Mesodermal cell (in vitro differentiated cells): ENCODE measurements at regions not wholly inside any gene's neighbourhood (a gene's known extent, or its start where the extent isn't known, plus 50 kb on each side); places are given as distances from the start of the nearest gene placed in this dataset.
"Not testable (repeated sequence)": the region's sequence is repeated elsewhere in the genome, so short reads cannot be mapped to it uniquely, and the experiment has no call there.

ENCODE experiments used
- H3K27ac ChIP-seq: 2 replicates; pipeline ENCODE4 v1.7.0; 2013; ENCODE audit warnings: mild to moderate bottlenecking, low read depth, low read length, moderate library complexity; ENCODE audit not compliant: severe bottlenecking
- H3K36me3 ChIP-seq: 2 replicates; pipeline ENCODE4 v1.7.1; 2013; ENCODE audit warnings: mild to moderate bottlenecking, low read length, moderate library complexity; ENCODE audit not compliant: control insufficient read depth, insufficient read depth
- H3K4me1 ChIP-seq: one replicate; pipeline ENCODE4 v1.7.1; 2013; ENCODE audit warnings: mild to moderate bottlenecking, low read length; ENCODE audit not compliant: insufficient read depth, control insufficient read depth, poor library complexity, severe bottlenecking
- H3K4me3 ChIP-seq: 2 replicates; pipeline ENCODE4 v1.7.0; 2013; ENCODE audit warnings: low read length, control low read depth, mild to moderate bottlenecking; ENCODE audit not compliant: insufficient read depth, poor library complexity, severe bottlenecking; ENCODE audit errors: extremely low read depth
- H3K9me3 ChIP-seq: 2 replicates; pipeline ENCODE4 v1.7.1; 2013; ENCODE audit warnings: mild to moderate bottlenecking, low read length, moderate library complexity; ENCODE audit not compliant: control insufficient read depth
- WGBS, 2 experiments: methylation state at CpG; one replicate each; pipeline ENCODE4 v1.1.5; 2013; ENCODE audit warnings: missing lambda C conversion rate in 2 of 2; ENCODE audit not compliant: insufficient coverage in 2 of 2; 5-methylcytosine and 5-hydroxymethylcytosine counted together

- H3K27ac ChIP-seq = no peak overlapping the region
- H3K9me3 ChIP-seq = peaks cover 4% of the 10 kb centered on the region
- WGBS, 2 experiments = 0% methylated on average over 1 of the region's 1 CpG
- no peak overlapping the region for H3K4me3 ChIP-seq
- H3K4me1 ChIP-seq = peaks cover 17% of the 10 kb centered on the region
- no peaks in the 10 kb centered on the region for H3K36me3 ChIP-seq
These were observed 50.6 kb upstream of the SLC44A3 start for GRCh38 chr1:94769551-94769950.

GRCh38 chr1:94768036-94768435 is 52.1 kb upstream of the SLC44A3 start:
- Histone ChIP-seq H3K4me1 (peaks cover 3% of the 10 kb centered on the region), H3K4me3 (no peak overlapping the region), H3K36me3 (no peaks in the 10 kb centered on the region), H3K9me3 (peaks cover 4% of the 10 kb centered on the region), H3K27ac (no peak overlapping the region)
- WGBS, 2 experiments = 100% methylated on average over 2 of the region's 4 CpGs; no CpG with 5 or more reads in 1 of the 2 experiments

- WGBS, 2 experiments = 79 to 90% methylated on average over 2 of the region's 3 CpGs
These were observed 54.2 kb upstream of the SLC44A3 start for GRCh38 chr1:94765958-94766357.

GRCh38 chr1:94759188-94759587 is 61.0 kb upstream of the SLC44A3 start:
- H3K4me3 ChIP-seq = no peak overlapping the region
- no peak overlapping the region for H3K27ac ChIP-seq
- no peaks in the 10 kb centered on the region for H3K36me3 ChIP-seq
- H3K9me3 ChIP-seq = no peaks in the 10 kb centered on the region
- H3K4me1 ChIP-seq = peaks cover 11% of the 10 kb centered on the region

More at GRCh38 chr1:94765958-94766357, 54.2 kb upstream of the SLC44A3 start:
- no peaks in the 10 kb centered on the region for H3K4me1 ChIP-seq
- H3K4me3 ChIP-seq = no peak overlapping the region
- no peak overlapping the region for H3K27ac ChIP-seq
- H3K36me3 ChIP-seq = no peaks in the 10 kb centered on the region
- H3K9me3 ChIP-seq = peaks cover 4% of the 10 kb centered on the region

- Histone ChIP-seq H3K27ac (no peak overlapping the region), H3K4me1 (peaks cover 11% of the 10 kb centered on the region), H3K9me3 (no peaks in the 10 kb centered on the region), H3K36me3 (no peaks in the 10 kb centered on the region), H3K4me3 (no peak overlapping the region)
- WGBS, 2 experiments = 73 to 83% methylated on average over 5 to 6 of the region's 7 CpGs
These were observed 62.2 kb upstream of the SLC44A3 start for GRCh38 chr1:94757931-94758330.

GRCh38 chr1:94755675-94756074 is 64.5 kb upstream of the SLC44A3 start:
- H3K36me3 ChIP-seq = no peaks in the 10 kb centered on the region
- no peak overlapping the region for H3K4me3 ChIP-seq

GRCh38 chr1:94755016-94755415 is 65.1 kb upstream of the SLC44A3 start:
- peaks cover 11% of the 10 kb centered on the region for H3K4me1 ChIP-seq
- H3K4me3 ChIP-seq, H3K36me3 ChIP-seq, H3K27ac ChIP-seq, H3K9me3 ChIP-seq: not testable (repeated sequence)
- WGBS, 2 experiments = 97 to 100% methylated on average over 2 of the region's 3 CpGs

More at GRCh38 chr1:94755675-94756074, 64.5 kb upstream of the SLC44A3 start:
- Histone ChIP-seq H3K27ac (peak overlapping the region; percentile 86), H3K9me3 (no peaks in the 10 kb centered on the region), H3K4me1 (peaks cover 11% of the 10 kb centered on the region)
- 73 to 89% methylated on average over 4 to 6 of the region's 7 CpGs for WGBS, 2 experiments

GRCh38 chr1:94754570-94754969 is 65.6 kb upstream of the SLC44A3 start:
- H3K9me3 ChIP-seq = no peaks in the 10 kb centered on the region
- H3K4me3 ChIP-seq = no peak overlapping the region
- H3K36me3 ChIP-seq = no peaks in the 10 kb centered on the region
- WGBS, 2 experiments = 81 to 91% methylated on average over 4 of the region's 4 CpGs
- H3K27ac ChIP-seq = no peak overlapping the region
- peaks cover 11% of the 10 kb centered on the region for H3K4me1 ChIP-seq

- 100% methylated on average over 1 of the region's 2 CpGs; no CpG with 5 or more reads in 1 of the 2 experiments for WGBS, 2 experiments
- Histone ChIP-seq H3K9me3 (no peaks in the 10 kb centered on the region), H3K36me3 (no peaks in the 10 kb centered on the region), H3K4me1 (peaks cover 11% of the 10 kb centered on the region), H3K27ac (no peak overlapping the region), H3K4me3 (no peak overlapping the region)
These were observed 66.1 kb upstream of the SLC44A3 start for GRCh38 chr1:94754095-94754494.

- Histone ChIP-seq H3K36me3 (no peaks in the 10 kb centered on the region), H3K27ac (no peak overlapping the region), H3K4me1 (peaks cover 11% of the 10 kb centered on the region), H3K9me3 (no peaks in the 10 kb centered on the region), H3K4me3 (no peak overlapping the region)
- 90 to 93% methylated on average over 2 to 4 of the region's 6 CpGs for WGBS, 2 experiments
These were observed 66.8 kb upstream of the SLC44A3 start for GRCh38 chr1:94753171-94753972.

- peaks cover 19% of the 10 kb centered on the region for H3K4me1 ChIP-seq
- H3K27ac ChIP-seq, H3K4me3 ChIP-seq, H3K36me3 ChIP-seq, H3K9me3 ChIP-seq: not testable (repeated sequence)
- WGBS, 2 experiments = 89 to 90% methylated on average over 2 of the region's 5 CpGs
These were observed 68.7 kb upstream of the SLC44A3 start for GRCh38 chr1:94751483-94751882.
